Gastroesophageal sphincter (tissue), 3 donors: ENCODE measurements at regions not wholly inside any gene's neighbourhood (a gene's known extent, or its start where the extent isn't known, plus 50 kb on each side); places are given as distances from the start of the nearest gene placed in this dataset.
"Not testable (repeated sequence)": the region's sequence is repeated elsewhere in the genome, so short reads cannot be mapped to it uniquely, and the experiment has no call there.

Experiments used
- CTCF ChIP-seq, 4 experiments: fragments of 200-600 bp in 2 of 4; fragments of 450-650 bp in 2 of 4; sonication (generic) in 1 of 4; IDR thresholded peaks; one replicate each; pipeline ENCODE4 v1.5.1; 2017 to 2019; ENCODE audit warnings: antibody characterized with exemption in 4 of 4, mild to moderate bottlenecking in 2 of 4, moderate library complexity in 2 of 4
- POLR2AphosphoS5 ChIP-seq: sonication (generic); formaldehyde crosslinking; IDR thresholded peaks from one replicate; pipeline ENCODE4 v1.6.1; 2017; ENCODE audit warnings: antibody characterized with exemption

- not testable (repeated sequence) for TF ChIP-seq CTCF (IDR thresholded peaks at IDR 0.05); POLR2AphosphoS5
These were observed 251.2 kb upstream of the CNR1 start for GRCh38 chr6:88417361-88417760.
